ENCODE measurements at regions not wholly inside any gene's neighbourhood (a gene's known extent, or its start where the extent isn't known, plus 50 kb on each side); places are given as distances from the start of the nearest gene placed in this dataset.

DNA sequence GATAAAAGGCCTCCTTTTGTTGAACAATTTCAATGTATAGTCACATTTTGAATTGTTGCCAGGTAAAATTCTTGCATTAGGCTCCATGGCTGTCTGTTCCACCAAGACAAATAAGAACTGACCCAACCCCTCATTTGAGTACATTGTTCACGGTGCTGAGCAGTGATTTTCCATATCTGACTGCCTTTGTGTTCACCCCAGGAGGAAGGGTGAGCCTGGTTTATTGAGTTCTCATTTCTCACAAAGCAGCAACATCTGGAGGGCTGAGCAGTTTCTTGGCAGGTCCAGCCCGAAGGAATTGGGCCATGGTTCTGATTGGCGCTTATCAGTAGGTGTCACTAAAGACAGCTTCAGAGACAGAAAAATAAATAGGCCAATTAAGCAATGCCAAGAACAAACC, 149.1 kb downstream of the BMP4 start:
- no peak for DNase-seq (ENCODE audit: low spot score)

DNA sequence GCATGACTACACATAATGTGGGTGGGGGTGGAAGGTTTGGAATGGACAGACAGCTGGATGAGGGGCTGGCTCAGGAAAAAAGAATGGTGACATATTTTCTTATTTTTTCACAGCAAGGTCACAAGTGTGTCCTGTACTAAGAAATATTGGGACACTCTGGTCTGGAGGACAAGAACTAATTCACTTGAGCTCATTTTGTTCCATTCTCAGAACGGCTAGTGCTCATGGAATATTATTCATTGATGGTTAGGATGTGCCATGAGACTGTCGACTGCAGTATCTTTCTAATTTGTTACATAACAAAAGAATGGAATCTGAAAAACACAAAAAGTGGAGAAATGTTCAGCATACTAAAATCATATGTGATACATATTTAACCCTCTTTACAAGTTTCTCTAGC, 149.5 kb downstream of the BMP4 start:
- no peak for DNase-seq (ENCODE audit: low spot score)

DNA sequence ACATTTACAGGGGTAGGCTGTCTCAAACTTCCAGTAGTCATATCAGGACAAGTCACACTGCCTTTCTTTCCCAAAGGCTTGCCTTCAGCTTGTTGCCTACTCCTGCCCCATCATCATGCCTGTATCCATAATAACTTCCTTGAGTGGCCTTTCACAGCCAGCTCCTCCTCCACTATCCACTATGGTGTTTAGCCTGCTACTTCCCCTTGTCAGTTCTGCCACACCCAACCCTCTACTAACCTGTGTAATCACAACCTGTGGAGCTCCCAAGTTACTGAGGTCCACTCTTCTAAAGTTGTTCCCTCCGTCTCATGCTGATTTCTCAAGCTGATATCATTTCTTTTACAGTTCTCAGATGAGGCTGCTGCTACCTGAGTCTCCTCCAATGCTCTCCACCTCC, 159.9 kb downstream of the BMP4 start:
- no peak for DNase-seq (ENCODE audit: low spot score)

GRCh38 chr14:53793790-53794505, 162.7 kb downstream of the BMP4 start:
- DNase-seq (ENCODE audit: low spot score), result no peak

DNA sequence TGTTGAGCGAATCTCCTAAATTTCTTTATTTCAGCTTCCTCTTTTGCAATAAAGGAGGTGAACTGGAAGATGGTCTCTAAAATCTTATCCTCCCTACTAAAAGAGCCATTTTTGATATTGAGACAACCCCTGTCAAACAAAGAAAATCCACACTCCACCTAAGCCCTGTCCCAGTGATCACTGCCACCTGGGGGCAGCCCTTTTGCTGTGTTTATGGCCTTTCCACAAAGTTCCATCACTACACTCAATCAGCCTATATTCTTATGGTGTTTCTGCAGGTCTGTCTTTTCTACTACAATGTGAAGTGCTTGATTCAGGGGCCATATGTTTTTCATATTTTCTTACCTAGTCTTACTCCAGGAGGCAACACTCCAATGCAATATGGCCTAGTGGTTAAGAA, 163.7 kb downstream of the BMP4 start:
- no peak for DNase-seq (ENCODE audit: low spot score)

GRCh38 chr14:53790731-53791500, 165.7 kb downstream of the BMP4 start:
- no peak for DNase-seq (ENCODE audit: low spot score)

- no peak for DNase-seq (ENCODE audit: low spot score)
Measured at GRCh38 chr14:53788566-53788965, 168.1 kb downstream of the BMP4 start.

- DNase-seq (ENCODE audit: low spot score), result no peak
Measured at GRCh38 chr14:53786045-53786444, 170.6 kb downstream of the BMP4 start.

- no peak for DNase-seq (ENCODE audit: low spot score)
Measured at GRCh38 chr14:53784688-53785087, 171.9 kb downstream of the BMP4 start.

- no peak for DNase-seq (ENCODE audit: low spot score)
Measured at GRCh38 chr14:53783256-53783655, 173.4 kb downstream of the BMP4 start.

GRCh38 chr14:53780051-53780555, 176.5 kb downstream of the BMP4 start:
- no peak for DNase-seq (ENCODE audit: low spot score)

GRCh38 chr14:53779301-53779700, 177.3 kb downstream of the BMP4 start:
- no peak for DNase-seq (ENCODE audit: low spot score)

DNA sequence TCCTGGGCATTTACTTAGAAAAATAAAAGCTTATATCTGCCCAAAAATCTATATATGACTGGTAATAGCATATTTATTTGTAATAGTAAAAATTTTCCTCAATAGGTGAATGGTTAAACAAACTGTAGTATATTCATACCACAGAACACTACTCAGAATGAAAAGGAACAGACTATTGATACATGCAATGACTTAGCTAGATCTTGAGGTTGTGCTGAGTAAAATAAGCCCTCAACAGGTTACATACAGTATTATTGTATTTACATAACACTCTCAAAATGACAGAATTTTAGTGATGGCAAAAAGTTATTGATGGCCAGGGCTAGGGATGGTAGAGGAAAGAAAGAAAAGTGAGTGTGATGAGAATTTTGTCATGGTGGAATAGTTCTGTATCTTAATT, 178.4 kb downstream of the BMP4 start:
- DNase-seq (ENCODE audit: low spot score), result no peak

DNA sequence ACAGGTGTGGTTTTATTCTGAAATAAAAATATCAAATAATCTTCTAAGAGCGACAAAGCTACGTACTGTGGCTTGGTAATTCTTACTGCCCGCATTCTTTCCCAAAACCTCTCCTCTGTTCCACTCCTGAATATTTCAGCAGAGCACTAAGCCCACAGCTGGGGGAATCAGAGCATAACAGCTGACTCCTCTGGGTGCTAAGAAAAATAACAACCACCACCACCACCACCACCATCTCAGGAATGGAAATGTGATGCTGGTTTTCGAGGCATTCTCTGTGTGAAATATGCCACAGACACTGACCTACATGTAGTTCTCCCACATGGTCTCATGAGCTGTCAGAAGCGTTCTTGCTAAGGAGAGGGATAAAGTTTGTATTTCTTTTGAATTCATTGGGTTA, 183.7 kb downstream of the BMP4 start:
- DNase-seq (ENCODE audit: low spot score), result no peak

GRCh38 chr14:53767566-53767965, 189.1 kb downstream of the BMP4 start:
- DNase-seq (ENCODE audit: low spot score), result no peak

- DNase-seq (ENCODE audit: low spot score), result no peak
Measured at GRCh38 chr14:53766601-53767000, 190.0 kb downstream of the BMP4 start.

GRCh38 chr14:53766106-53766505, 190.5 kb downstream of the BMP4 start:
- DNase-seq (ENCODE audit: low spot score), result no peak

GRCh38 chr14:53764846-53765245, 191.8 kb downstream of the BMP4 start:
- DNase-seq (ENCODE audit: low spot score), result no peak

GRCh38 chr14:53758141-53758540, 198.5 kb downstream of the BMP4 start:
- DNase-seq (ENCODE audit: low spot score), result no peak

GRCh38 chr14:53757732-53758131, 198.9 kb downstream of the BMP4 start:
- DNase-seq (ENCODE audit: low spot score), result no peak

DNA sequence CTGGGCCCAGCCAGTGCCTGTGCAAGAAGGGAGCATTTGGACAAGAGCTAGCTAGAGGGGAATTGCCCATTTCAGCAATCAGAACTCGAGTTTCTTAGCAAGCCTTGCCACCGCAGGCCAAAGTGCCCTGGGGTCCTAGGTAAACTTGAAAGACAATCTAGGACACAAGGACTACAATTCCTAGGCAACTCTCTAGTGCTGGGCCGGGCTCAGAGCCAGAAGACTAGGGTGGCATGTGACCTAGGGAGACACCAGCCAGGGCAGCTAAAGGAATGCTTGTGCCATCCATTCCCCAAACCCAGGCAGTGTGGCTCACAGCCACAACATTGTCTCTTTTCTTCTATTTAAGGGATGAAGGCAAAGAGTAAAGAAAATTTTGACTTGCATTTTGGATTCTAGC, 205.0 kb downstream of the BMP4 start:
- DNase-seq (ENCODE audit: low spot score), result no peak

DNA sequence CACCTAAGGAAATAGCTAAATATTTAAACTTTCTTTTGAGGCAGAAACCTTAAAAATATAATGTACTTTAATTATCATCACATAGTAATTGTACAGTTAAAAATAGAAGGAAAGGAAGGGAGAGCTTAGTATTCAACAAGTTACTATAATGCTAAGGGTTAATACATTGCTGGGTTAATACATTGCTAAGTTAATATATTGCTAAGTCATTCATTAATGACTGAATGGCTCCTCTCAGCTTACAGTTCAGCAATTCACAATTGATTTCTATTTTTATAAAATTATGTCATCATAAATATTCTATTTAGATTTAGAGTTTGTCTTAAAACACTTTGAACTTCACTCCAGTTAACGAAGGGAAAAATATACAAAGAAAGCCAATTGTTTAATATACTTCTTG, 207.9 kb downstream of the BMP4 start:
- DNase-seq (ENCODE audit: low spot score), result no peak

DNA sequence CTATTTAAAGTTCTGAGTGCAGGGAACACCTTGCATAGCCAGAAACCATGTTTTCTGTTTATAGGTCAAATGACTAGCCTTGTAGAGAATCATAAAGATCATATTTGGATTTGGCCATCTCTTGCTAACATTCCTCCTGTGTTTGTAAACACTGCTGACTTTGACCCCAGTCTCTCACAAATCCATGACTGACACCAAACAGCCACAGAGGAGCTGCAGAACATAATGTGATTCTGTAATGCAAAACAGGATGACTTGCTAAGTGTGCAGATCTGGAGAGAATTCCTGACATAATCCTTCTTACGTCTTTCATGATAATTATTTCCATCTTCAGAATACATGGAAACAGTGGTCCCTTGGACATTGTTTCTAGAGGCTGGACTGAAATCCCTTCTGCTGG, 211.8 kb downstream of the BMP4 start:
- DNase-seq (ENCODE audit: low spot score), result no peak

DNA sequence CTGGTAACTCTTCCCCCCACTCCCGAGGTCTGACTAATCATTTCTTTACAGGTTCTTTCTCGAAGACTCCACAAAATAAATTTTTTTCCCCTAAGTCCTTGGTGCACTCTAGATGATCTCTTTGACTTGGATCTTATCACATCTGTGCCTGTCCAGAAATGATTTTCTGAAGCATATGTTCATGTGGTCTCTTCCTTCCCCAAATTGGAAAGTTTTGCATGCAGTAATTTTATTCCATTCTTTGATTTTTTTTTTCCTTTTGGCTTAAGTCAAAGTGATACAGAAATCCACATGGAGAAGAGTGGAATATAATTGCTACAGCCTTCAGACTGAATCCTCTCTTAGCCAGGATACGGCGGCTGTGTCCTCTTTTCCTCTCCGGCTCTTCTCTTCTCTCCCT, 213.3 kb downstream of the BMP4 start:
- DNase-seq (ENCODE audit: low spot score), result no peak
